Stimulated activated CD4-positive, alpha-beta T cell treated with anti-CD3 and anti-CD28 coated beads, Interleukin-15, amount 100 ng/mL, for 48 hours (primary cell): ENCODE measurements at regions not wholly inside any gene's neighbourhood (a gene's known extent, or its start where the extent isn't known, plus 50 kb on each side); places are given as distances from the start of the nearest gene placed in this dataset.

ENCODE experiments used
- DNase-seq, 2 donors: peaks; one replicate each; pipeline ENCODE4 v3.0.0-alpha.2; 2020; ENCODE audit warnings: low read depth in 2 of 2

DNA sequence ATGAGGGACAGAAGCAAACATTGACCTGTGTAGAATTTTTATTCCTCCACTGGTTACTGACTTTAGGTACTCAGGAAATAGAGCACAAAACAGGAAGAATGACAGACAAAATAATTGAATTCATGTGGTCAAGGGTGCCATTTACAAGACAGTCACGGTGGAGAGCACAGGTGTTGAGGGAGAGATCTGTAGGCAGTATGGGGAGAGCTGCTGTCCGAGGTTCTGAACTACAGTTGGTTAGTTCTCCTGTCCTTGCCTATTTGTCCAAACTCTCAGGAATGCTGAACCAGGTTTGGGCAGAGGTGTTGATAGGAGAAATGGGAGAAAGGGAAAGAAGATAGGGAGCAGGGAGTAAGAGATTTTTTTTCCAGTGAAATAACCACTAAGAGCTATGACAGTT, 178.5 kb upstream of the ZBTB20 start:
- DNase-seq, result no peak

DNA sequence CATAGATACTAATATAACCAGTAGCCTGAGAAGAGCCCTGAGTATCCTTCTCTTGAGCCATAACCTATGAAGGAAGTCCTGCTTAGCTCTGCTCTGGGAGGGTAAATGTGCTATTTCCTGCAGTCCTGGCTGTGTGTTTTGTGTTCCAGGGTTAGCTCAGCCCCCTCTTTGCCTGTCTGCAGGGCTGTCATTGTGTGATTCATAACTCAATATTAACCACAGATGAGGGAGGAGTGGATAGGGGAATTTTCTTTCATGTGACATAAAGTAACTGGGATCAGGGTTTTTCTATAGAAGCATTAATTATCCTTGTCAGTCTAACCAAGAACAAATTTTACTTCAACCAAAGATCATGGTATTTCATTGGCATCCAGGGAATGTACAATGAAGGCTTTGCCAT, 183.3 kb upstream of the ZBTB20 start:
- no peak for DNase-seq

DNA sequence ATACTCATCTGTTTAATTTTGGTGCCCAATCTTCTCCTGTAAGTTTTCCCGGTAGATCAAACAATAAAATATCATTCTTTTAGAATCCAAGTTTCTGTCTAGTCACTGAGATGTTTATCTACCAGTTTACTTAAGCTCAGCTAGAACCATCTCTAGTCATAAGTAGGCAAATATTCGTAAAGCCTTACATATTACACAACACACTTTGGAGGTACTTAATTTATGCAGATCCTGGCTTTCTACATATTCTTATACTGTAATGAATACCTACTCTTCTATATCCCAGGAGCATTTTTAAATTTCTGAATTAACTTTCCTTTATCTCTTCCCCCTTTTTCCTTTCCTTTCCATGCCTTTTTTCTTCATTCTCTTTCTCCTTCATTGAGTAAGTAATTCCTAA, 185.9 kb upstream of the ZBTB20 start:
- no peak for DNase-seq

DNA sequence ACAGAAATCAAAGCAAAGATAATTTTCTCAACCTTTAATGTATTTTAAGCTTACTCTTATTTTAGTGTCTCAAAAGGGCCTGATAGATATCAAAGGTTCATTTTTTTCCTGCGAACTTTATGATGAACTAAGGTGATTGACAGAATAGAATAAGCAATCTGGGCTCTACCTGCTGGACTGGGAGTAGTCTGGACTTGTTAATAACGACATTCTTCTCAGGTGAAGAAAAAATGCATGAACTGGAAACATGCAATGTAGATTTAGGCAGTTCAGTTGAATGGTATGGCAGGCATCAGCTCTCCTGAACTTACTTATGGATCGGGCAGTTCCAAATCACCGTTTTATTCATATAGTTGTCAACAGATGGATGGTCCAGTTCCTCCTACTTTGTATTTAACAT, 189.7 kb upstream of the ZBTB20 start:
- no peak for DNase-seq

DNA sequence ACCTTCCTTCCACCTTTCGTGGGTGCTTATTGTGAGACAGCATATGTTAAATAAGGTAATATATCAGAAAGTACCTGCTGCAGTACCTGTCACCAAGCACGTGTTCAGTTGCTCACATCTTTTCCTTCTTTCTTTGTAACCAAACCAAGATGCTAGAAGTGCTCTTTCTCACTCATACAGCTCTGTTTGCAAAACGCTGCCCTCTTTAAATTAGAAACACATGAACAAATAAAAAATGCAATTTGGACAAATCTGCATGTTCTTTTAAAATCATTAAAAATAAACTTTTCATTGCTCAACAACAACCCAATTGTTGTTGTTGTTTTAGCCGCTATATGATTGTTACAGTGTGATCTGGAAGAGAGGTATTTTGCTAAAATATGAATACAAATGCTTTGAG, 193.5 kb upstream of the ZBTB20 start:
- no peak for DNase-seq

DNA sequence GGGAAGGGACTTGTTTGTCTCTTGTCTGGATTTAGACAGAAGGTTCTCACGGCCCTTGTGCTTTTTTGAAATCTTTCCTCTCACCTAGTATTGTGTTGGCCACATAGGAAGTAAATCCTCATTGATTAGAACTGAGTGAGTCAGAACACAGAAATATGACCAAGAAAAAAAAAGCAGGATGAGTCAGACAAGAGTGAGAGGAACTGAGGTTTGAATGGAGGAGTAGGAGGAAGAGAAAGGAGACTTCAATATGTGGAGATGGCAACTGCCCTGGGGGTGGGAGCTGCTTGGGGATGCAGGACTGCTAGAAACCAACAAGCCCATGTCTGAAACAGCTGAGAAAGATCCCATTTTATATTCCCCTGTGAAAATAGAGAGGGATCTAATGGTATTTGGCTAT, 194.1 kb upstream of the ZBTB20 start:
- no peak for DNase-seq

DNA sequence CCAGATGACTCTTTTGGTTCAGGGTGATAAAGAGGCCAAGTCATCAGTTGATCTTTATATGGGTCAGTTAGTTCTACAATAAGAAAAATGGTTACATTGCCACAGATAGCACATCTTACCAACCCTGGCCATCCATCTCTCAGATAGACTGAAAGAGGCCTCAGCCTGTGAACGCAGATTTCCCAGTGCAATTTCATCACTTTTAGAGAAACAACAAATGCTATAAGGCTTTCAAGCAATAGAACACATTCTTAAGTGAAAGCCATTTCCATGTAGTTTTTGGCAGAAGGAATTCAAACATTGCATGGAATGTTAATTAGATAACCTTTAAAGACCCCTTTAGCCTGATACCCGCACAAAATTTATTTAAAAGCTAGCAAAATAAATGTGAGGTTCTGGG, 200.6 kb upstream of the ZBTB20 start:
- DNase-seq, result no peak

DNA sequence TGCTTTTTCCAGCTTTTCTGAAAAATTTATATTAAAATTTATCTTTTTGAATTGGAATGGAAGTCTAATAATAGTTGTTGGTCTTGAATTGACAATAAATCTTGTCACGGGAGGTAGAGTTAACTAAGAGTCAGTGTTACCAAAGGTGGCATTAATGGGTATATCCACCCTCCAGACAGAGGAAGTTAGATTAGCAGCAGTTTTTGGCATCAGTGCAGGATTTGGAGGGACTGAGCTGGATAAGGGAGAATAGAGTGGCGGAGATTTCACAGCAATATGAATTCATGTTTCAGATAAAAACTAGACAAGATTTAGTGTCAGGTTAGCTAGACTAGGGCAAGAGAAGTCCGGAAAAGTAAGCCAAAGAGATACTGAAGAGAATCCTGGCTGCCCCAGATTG, 201.3 kb upstream of the ZBTB20 start:
- no peak for DNase-seq

DNA sequence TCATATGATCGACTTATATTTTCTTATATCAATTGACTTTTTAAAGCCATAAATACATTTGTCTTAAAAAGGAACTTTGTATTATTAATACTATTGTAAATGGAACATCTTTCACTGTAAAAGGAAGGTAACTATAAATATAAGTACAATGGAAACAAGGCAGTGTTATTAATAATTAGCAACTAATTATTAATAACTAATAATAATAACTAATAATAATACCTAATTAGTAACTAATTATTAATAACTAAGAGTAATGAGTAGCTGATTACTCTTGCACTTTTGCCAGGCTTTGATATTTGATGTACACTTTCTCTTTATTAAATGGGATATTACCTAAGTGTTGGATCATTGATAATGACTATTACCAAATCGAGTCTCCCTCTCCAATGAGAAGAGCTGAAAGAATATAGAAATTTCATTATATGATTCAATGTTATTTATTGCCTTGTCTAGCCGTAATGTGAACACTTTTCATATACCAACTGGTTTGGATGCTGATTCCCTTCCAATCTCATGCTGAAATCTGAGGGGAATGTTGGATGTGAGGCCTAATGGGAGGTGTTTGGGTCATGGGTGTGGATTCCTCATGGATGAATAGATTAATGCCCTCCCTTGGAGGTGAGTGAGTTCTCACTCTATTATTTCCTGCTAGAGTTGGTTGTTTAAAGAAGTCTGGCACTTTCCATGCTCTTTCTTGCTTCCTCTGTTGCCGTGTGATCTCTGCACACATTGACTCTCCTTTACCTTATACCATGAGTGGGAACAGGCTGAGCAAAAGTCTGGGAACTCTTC, 202.1 kb upstream of the ZBTB20 start:
- DNase-seq, result no peak

DNA sequence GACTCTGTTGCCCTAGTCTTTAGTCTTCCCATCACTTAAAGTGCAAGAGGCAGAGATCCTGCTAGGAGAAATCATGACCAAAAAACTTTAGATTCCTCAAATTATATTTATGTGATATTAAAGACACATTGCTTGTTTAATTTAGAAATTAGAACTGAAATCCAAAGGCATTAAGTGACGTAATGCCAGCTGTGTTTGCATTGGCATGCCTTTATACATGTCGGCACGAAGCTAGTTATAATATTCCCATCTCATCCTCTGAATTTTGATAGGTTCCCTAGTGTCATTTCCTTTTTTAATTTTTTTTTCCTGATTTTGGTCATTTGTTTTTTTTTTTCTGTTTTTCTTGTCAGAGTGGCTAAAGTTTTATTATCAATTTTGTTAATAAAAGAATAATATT, 203.5 kb upstream of the ZBTB20 start:
- no peak for DNase-seq

DNA sequence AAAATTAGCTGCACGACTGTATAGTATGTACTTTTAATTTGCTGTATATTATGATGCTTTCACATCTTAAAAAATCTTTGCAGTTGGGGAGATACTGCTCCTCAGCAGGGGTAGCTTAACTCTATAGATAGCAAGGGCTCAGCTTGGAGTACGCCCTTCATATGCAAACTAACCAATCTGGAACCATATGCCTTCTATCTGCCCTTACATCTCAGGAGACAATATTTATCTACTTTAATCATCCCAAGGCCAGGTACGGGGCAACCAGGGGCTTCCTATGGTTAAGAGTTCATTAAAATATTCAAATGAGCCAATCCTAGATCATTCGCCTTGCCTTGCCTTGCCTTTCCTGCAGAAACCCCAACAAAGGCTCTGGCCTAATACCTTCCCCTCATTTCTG, 204.1 kb upstream of the ZBTB20 start:
- DNase-seq, result no peak

DNA sequence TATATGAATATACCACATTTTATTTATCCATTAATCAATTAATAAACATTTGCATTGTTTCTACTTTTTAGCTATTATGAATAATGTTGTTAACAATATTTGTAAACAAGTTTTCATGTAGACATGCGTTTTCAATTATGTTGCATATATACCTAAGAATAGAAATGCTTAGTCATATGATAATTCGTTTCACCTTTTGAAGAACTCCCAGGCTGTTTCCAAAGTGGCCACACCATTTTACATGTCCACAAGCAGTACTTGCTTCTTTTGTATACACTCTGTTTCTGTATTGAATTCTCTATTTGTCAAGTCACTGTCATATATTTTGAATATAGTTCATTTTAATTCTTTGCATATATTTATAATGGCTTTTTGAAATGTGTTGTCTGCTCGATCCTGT, 206.9 kb upstream of the ZBTB20 start:
- no peak for DNase-seq

DNA sequence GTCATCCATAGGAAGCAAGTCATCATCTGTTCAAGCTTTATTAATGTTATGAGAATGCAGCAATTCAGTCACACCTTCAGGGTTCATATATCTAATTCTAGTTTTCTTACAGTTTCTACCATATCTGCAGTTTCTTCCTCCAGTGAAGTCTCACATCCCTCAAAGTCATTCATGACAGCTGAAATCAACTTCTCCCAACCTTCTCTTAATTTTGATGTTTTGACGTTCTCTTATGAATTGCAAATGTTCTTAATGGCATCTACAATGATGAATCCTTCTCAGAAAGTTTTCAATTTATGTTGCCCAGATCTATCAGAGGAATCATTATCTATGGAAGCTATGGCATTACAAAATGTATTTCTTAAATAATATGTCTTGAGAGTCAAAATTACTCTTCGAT, 210.4 kb upstream of the ZBTB20 start:
- no peak for DNase-seq

DNA sequence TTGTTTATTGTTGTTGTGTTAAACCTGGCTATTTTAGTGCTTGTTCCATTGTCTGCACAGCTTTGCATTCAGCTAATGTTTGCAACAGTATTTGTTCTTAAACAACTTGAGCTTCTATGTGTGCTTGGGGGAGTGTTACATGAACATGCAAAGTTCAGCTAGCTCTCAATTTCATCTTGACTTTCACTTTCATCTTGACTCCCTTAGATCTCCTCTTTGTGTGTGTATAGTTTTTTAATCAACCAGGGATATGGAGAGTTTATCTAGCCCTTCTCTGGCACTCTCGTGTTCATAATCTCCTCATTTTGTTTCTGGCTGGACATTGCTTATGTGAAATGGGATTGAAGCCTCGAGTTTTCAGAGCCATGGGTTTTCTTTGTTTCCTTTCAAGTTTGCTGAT, 212.4 kb upstream of the ZBTB20 start:
- DNase-seq, result no peak

DNA sequence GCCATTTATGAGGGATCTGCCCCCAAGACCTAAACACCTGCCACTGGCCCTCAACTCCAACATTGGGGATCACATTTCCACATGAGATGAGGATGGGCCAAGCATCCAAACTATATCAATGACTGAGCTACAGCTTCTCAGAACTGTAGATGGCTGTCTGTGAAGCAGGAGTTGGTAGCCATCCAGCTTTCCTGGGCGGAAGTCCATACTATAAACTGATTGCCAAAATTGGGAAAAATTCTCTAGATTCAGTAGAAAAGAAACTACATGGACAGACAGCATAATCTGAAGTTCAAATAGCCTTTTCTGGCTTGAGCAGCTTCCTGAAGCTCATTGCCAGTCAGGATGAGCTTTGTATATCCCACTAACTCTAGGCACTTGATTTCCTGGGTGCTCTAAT, 214.7 kb upstream of the ZBTB20 start:
- no peak for DNase-seq

DNA sequence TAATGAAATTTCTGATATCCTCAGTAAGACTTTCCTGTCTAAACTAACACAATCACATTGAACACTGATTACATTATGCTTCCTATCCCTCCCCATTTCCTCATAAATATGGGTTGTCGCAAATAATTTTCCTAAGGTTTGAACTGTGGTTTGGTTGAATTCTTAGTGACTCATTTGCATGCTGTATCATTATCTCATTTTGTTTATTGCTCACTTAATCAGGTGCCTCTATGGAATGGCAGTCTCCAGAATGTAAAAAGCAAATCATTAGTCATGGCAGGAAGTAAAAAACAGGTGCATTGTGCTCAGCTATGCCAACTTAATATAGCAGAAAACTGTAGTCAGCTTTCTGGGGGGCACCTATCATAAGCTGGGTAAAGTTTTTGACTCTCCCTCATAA, 216.0 kb upstream of the ZBTB20 start:
- DNase-seq, result no peak

DNA sequence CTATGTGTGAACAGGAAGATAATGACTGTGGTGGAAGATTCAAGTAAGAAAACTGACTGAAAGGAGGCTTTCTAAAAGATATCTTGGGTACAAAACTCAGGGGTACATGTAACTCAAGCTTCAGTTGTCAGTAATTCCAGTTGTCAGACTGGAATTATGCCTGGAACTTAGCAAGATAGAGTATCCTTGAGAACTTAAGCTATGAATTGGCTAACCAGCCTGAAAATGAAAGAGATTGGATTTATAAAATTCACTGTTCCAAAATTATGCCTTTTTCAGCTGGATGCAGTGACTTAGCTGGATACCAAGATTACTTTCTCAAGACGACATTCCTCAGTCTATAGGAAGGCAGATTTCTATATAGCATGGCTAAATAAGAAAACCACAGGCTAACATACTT, 221.9 kb upstream of the ZBTB20 start:
- DNase-seq, result no peak

DNA sequence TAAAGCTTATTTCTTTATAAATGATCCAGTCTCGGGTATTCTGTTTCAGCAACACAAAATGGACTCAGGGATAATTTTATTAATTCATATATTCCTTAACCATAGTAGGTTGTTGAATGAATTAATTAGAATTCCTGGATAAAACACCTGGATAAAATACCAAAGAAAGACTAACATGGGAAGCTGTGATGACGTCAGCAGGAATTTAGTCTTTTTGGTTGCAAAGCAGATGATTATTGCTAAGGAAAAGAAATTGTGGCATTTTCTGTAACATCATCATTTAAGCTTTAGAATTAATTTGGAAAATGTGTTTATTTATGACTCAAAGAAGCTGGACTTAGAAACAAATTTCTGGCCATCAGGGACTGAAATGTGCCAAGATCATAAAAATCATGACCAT, 228.3 kb upstream of the ZBTB20 start:
- no peak for DNase-seq

DNA sequence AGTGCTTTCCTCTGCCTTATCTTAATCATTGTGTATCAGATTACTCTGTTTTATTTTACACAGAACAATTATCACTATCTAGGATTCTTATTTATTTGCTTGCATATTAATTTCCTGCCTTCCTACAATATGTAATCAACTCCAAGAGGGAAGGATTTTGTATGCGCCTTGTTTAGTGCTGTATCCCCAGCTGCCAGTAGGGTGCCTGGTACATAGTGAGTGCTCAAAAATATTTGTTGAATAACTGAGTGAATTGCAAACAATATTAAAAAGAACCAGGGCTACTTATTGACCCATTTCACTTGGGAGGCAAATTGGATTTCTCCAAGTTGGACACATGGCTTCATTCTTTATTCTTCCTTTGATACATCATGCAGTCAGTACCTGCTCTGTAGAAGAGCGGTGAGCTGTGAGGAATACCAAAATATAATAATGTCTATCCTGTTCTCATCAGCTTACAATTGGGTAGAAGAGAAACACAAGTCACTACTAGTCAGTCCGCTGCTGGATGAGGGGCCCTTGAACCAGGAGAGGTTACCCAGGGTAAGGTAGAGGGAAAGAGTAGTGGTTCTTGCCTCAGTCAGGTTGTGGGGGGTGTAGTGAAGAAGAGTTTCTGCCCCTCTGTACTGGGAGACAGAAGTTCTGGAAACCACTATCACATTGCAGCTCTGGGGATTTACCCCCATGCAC, 233.9 kb upstream of the ZBTB20 start:
- DNase-seq, result no peak

DNA sequence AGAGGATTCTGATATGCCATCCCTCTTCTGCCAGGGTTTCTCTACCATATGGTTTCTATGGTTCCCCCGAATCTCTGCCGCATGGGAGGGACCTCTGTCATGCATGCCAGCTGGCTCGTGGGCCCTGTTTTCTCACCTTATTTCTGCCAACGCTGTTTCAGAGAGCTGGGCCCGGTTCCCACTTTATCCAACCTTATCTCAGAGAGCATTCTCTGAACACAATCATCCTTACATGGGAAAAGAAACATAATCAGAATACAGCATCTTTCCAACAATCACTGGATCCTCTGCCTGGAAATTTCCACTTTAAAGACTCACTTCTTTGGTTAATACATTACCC, 234.5 kb upstream of the ZBTB20 start:
- no peak for DNase-seq

DNA sequence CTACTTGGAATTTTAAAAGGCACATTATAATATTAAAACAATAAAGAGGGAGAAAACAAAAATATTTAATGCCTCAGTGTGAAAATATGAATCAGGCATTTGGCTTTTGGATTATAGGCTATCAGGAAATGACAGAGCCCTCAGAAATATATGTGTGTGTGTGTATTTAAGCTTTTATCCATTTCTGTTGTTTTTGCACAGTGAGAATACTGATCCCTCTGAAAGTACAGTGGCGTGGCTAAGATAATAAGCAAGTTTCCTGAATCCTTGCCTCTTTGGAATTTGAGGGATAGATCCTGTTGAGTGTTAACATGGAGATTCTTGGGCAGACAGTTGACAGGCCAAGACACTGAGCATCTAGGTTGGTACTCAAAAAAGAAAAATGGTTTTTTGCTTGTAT, 234.8 kb upstream of the ZBTB20 start:
- DNase-seq, result no peak

DNA sequence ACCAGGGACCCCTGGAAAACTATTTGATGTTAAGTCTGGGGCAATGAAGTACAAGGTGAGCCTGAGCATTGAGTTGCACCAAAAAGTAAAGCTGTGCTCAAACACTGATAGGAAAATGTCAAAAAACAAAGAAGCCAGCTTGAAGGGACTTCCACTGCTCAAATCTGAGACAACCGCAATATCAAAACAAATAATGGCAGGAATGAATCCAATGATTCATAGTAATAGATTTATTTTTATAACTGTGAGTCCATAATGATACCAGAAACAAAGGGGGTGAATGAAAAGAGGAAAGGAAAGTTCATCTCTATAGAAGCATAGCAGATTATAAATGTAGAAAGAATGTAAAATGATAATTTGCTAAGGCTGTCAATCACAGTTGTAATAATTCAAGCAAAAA, 237.3 kb upstream of the ZBTB20 start:
- DNase-seq, result no peak

DNA sequence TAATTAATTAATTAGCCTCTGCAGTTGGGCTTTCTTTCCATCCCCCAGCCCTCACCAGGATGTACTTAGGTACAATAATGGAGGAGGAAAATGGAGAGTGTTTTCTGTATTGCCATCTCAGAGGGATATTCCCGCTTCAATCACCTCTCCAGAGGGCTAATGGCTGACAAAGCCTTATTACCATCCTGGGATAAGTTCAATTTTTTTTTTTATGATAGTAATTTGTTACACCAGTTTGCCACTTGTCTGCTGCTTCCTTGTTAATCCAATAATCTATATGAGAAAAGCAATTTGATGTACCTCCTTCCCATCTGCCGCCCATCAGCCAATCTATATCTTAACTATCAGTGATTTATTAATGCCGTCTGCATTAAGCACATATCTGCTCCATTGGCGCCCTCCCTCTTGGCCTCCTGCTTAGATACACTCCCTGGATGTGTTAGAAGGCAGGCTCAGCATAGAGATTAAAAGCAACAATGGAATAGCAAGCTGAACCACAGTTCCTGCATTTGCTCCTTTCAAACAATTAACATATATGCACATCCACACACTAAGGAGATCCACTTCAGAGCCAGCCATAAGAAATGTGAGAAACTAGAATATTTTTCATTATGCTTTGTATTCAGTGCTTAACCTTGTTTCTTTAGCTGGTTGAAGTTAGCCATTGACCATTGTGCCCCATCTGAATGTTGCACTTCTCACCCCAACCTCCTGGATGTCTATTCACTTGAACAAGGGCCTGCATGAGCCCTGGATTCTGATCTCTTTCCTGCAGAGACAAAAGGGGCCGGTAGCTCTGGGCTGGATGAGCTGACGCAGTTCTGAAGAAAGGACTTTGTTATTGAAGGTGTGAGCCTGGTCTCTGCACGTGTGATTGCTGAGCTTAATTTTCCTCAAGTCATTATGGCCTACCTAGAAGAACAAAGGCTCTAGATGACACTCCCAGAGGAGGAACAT, 237.3 kb upstream of the GAP43 start:
- DNase-seq, result no peak
